Left lung (tissue), 4 donors: ENCODE measurements at regions not wholly inside any gene's neighbourhood (a gene's known extent, or its start where the extent isn't known, plus 50 kb on each side); places are given as distances from the start of the nearest gene placed in this dataset.

Source experiments
- ATAC-seq: fragments of 200-7000 bp; cut with Tn5 transposase; one replicate; pipeline ENCODE4 v1.9.1; 2020; ENCODE audit warnings: moderate library complexity
- DNase-seq, 4 donors: peaks; one replicate each; pipeline ENCODE4 v3.0.0-alpha.2; 2013 to 2020
- H3K27ac ChIP-seq, 2 donors: fragments of 200-600 bp; sonication (generic) in 1 of 2; one replicate each; pipeline versions ENCODE4 v1.5.0 to v1.8.0; 2020 to 2021
- H3K27me3 ChIP-seq, 2 donors: fragments of 200-600 bp; sonication (generic) in 1 of 2; one replicate each; pipeline versions ENCODE4 v1.5.0 to v1.8.0; 2020 to 2021
- H3K36me3 ChIP-seq, 2 donors: fragments of 200-600 bp; sonication (generic) in 1 of 2; one replicate each; pipeline versions ENCODE4 v1.5.0 to v1.8.0; 2020 to 2021
- H3K4me1 ChIP-seq, 2 donors: fragments of 200-600 bp; one replicate each; pipeline ENCODE4 v1.8.0; 2021
- H3K4me3 ChIP-seq, 2 donors: fragments of 200-600 bp; sonication (generic) in 1 of 2; one replicate each; pipeline versions ENCODE4 v1.5.0 to v1.8.0; 2020 to 2021; ENCODE audit warnings: mild to moderate bottlenecking in 1 of 2
- H3K9me3 ChIP-seq, 2 donors: fragments of 200-600 bp; sonication (generic) in 1 of 2; one replicate each; pipeline versions ENCODE4 v1.5.0 to v1.8.0; 2020 to 2021
- CTCF ChIP-seq, 2 donors: fragments of 200-600 bp; sonication (generic) in 1 of 2; IDR thresholded peaks; one replicate each; pipeline versions ENCODE4 v1.5.0 to v1.8.0; 2021; ENCODE audit warnings: antibody characterized with exemption in 2 of 2
- intact Hi-C, 2 donors: fragments of 100-400 bp; cut with DNase I; formaldehyde crosslinking; loops; one replicate each; pipeline versions ENCODE4 v1.11.2 to v1.14.2; 2022
- donor health status: DM: no; HTN: yes; CAD: no.
- donor health status: DM: no; HTN: no; CAD: no.

- peak in 1 of 2 donors; percentile 27 for TF ChIP-seq CTCF (IDR thresholded peaks at IDR 0.05)
- ATAC-seq (peak; percentile 69), DNase-seq (peak; percentile 91 to 97 (median 95))
- peak overlapping the region; percentile 86 to 87 for H3K27ac ChIP-seq
- intact Hi-C loops = no loop called here
- H3K27me3 ChIP-seq = no peaks in the 10 kb centered on the region
- no peaks in the 10 kb centered on the region for H3K9me3 ChIP-seq
- peak overlapping the region in 1 of 2 donors; percentile 13 for H3K4me3 ChIP-seq
- H3K36me3 ChIP-seq = no peaks in the 10 kb centered on the region
- peaks cover 59 to 95% of the 10 kb centered on the region in 2 donors for H3K4me1 ChIP-seq
Measured at GRCh38 chr20:50308513-50309279, 118.1 kb downstream of the CEBPB start.

GRCh38 chr20:50309280-50309763 lies 118.7 kb downstream of the CEBPB start:
- H3K4me1 ChIP-seq = peaks cover 53 to 89% of the 10 kb centered on the region in 2 donors
- H3K36me3 ChIP-seq = no peaks in the 10 kb centered on the region
- no peaks in the 10 kb centered on the region for H3K27me3 ChIP-seq
- no peaks in the 10 kb centered on the region for H3K9me3 ChIP-seq
- ATAC-seq = no peak
- H3K4me3 ChIP-seq = peak overlapping the region in 1 of 2 donors; percentile 13
- intact Hi-C loops = no loop called here
- DNase-seq = peak in 1 of 4 donors; percentile 52
- peak overlapping the region; percentile 86 to 87 for H3K27ac ChIP-seq
- TF ChIP-seq CTCF (IDR thresholded peaks at IDR 0.05) = no peak

- Histone ChIP-seq H3K27me3 (no peaks in the 10 kb centered on the region), H3K36me3 (no peaks in the 10 kb centered on the region), H3K4me1 (peaks cover 49 to 82% of the 10 kb centered on the region in 2 donors), H3K4me3 (no peak overlapping the region), H3K27ac (peak overlapping the region; percentile 86 to 87), H3K9me3 (no peaks in the 10 kb centered on the region)
- intact Hi-C loops = no loop called here
- no peak for DNase-seq
- no peak for ATAC-seq
- TF ChIP-seq CTCF (IDR thresholded peaks at IDR 0.05) = no peak
Measured at GRCh38 chr20:50309764-50310672, 119.4 kb downstream of the CEBPB start.

DNA sequence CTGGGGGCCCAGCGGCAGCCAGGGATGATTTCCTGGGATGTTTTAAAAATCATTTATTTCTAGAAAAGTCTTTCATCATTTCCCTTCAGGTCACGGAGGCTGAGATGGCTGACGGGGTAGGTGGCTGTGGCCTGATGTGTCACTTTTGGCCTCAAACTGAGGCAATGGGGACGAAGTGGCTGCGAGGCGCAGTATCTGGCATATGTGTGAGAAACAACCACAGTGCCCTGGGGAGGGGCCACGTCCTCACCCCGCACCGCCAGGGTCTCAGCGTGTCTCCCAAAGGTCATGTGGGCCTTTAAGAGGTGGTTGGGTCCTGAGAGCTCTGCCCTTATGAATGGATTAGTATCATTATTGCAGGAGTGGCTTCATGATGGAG lies 120.0 kb downstream of the CEBPB start:
- Histone ChIP-seq H3K4me3 (no peak overlapping the region), H3K36me3 (no peaks in the 10 kb centered on the region), H3K27me3 (no peaks in the 10 kb centered on the region), H3K27ac (no peak overlapping the region), H3K4me1 (peaks cover 43 to 79% of the 10 kb centered on the region in 2 donors), H3K9me3 (no peaks in the 10 kb centered on the region)
- DNase-seq (no peak), ATAC-seq (no peak)
- no peak for TF ChIP-seq CTCF (IDR thresholded peaks at IDR 0.05)
- intact Hi-C loops = no loop called here
